Esophagus squamous epithelium (tissue), 4 donors: ENCODE measurements at regions not wholly inside any gene's neighbourhood (a gene's known extent, or its start where the extent isn't known, plus 50 kb on each side); places are given as distances from the start of the nearest gene placed in this dataset.

Source experiments
- CTCF ChIP-seq, 6 experiments: fragments of 450-650 bp in 4 of 6; fragments of 200-600 bp in 2 of 6; sonication (generic) in 2 of 6; IDR thresholded peaks; one replicate each; pipeline ENCODE4 v1.5.1; 2016 to 2019; ENCODE audit warnings: antibody characterized with exemption in 6 of 6, mild to moderate bottlenecking in 4 of 6, moderate library complexity in 4 of 6
- POLR2A ChIP-seq, 4 donors: fragments of 450-650 bp; IDR thresholded peaks; one replicate each; pipeline ENCODE4 v1.6.1; 2017; ENCODE audit warnings: antibody characterized with exemption in 4 of 4, mild to moderate bottlenecking in 4 of 4, moderate library complexity in 3 of 4

GRCh38 chr14:96965885-96966595 is 168.9 kb downstream of the VRK1 start:
- TF ChIP-seq CTCF (IDR thresholded peaks at IDR 0.05): no peak
- TF ChIP-seq POLR2A (IDR thresholded peaks at IDR 0.05): no peak
